ENCODE measurements at regions not wholly inside any gene's neighbourhood (a gene's known extent, or its start where the extent isn't known, plus 50 kb on each side); places are given as distances from the start of the nearest gene placed in this dataset.

- CTCF ChIA-PET: no interaction called here
Measured at GRCh38 chr20:6993511-6993910, 226.0 kb downstream of the BMP2 start.

GRCh38 chr20:6994452-6994851 is 227.0 kb downstream of the BMP2 start:
- Histone ChIP-seq H3K27ac (ENCODE audit: extremely low read depth, low read depth, low read length) (no peak overlapping the region), H3K36me3 (ENCODE audit: control insufficient read depth in 2 of 2, insufficient read depth in 1 of 2, low read length in 2 of 2) (no peaks in the 10 kb centered on the region), H3K4me3 (ENCODE audit: low read depth, low read length) (no peak overlapping the region), H3K4me1 (ENCODE audit: control insufficient read depth, insufficient read depth, low read length) (peaks cover 4% of the 10 kb centered on the region; the same call in 1 of the 2 replicates), H3K9me3 (ENCODE audit: control insufficient read depth, insufficient read depth, low read depth, low read length) (no peaks in the 10 kb centered on the region)
- ChIA-PET POLR2A (no interaction called here), CTCF (no interaction called here)
- TF ChIP-seq KLF8 (tag by site-specific recombination; IDR thresholded peaks at IDR 0.05) (no peak), ZNF488 (tag by site-specific recombination; IDR thresholded peaks at IDR 0.05) (no peak), ZNF16 (tag by site-specific recombination; IDR thresholded peaks at IDR 0.05; ENCODE audit: low read depth) (no peak), SP7 (tag by site-specific recombination; IDR thresholded peaks at IDR 0.05) (no peak), ZNF112 (tag by site-specific recombination; IDR thresholded peaks at IDR 0.05) (no peak), ZNF37A (tag by site-specific recombination; IDR thresholded peaks at IDR 0.05) (no peak), ZNF776 (tag by site-specific recombination; IDR thresholded peaks at IDR 0.05; ENCODE audit: borderline replicate concordance) (no peak), ZNF362 (tag by site-specific recombination; IDR thresholded peaks at IDR 0.05) (no peak), ZNF157 (tag by site-specific recombination; IDR thresholded peaks at IDR 0.05) (no peak), ZNF777 (tag by site-specific recombination; IDR thresholded peaks at IDR 0.05; ENCODE audit: borderline replicate concordance) (no peak), ZNF623 (tag by site-specific recombination; IDR thresholded peaks at IDR 0.05) (no peak), ZNF707 (tag by site-specific recombination; IDR thresholded peaks at IDR 0.05) (no peak), SP3 (tag by site-specific recombination; IDR thresholded peaks at IDR 0.05) (no peak)
- TF ChIP-seq, protein P1, sequence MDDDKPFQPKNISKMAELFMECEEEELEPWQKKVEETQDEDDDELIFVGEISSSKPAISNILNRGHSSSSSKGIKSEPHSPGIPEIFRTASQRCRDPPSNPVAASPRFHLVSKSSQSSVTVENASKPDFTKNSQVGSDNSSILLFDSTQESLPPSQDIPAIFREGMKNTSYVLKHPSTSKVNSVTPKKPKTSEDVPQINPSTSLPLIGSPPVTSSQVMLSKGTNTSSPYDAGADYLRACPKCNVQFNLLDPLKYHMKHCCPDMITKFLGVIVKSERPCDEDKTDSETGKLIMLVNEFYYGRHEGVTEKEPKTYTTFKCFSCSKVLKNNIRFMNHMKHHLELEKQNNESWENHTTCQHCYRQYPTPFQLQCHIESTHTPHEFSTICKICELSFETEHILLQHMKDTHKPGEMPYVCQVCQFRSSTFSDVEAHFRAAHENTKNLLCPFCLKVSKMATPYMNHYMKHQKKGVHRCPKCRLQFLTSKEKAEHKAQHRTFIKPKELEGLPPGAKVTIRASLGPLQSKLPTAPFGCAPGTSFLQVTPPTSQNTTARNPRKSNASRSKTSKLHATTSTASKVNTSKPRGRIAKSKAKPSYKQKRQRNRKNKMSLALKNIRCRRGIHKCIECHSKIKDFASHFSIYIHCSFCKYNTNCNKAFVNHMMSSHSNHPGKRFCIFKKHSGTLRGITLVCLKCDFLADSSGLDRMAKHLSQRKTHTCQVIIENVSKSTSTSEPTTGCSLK (tag by site-specific recombination; IDR thresholded peaks at IDR 0.05): no peak

More at GRCh38 chr20:6993511-6993910, 226.0 kb downstream of the BMP2 start:
- Histone ChIP-seq H3K9me3 (ENCODE audit: control insufficient read depth, insufficient read depth, low read depth, low read length) (no peaks in the 10 kb centered on the region), H3K36me3 (ENCODE audit: control insufficient read depth in 2 of 2, insufficient read depth in 1 of 2, low read length in 2 of 2) (no peaks in the 10 kb centered on the region), H3K4me3 (ENCODE audit: low read depth, low read length) (no peak overlapping the region), H3K4me1 (ENCODE audit: control insufficient read depth, insufficient read depth, low read length) (peaks cover 4% of the 10 kb centered on the region; the same call in 1 of the 2 replicates), H3K27ac (ENCODE audit: extremely low read depth, low read depth, low read length) (no peak overlapping the region)
- TF ChIP-seq ZNF16 (tag by site-specific recombination; IDR thresholded peaks at IDR 0.05; ENCODE audit: low read depth): no peak
- no peak for TF ChIP-seq ZNF510 (tag by site-specific recombination; IDR thresholded peaks at IDR 0.05; ENCODE audit: insufficient replicate concordance)
- no peak for TF ChIP-seq ZNF394 (tag by site-specific recombination; IDR thresholded peaks at IDR 0.05; ENCODE audit: borderline replicate concordance)
- no peak for TF ChIP-seq ZNF501 (tag by site-specific recombination; IDR thresholded peaks at IDR 0.05)
- TF ChIP-seq ZBTB48 (tag by site-specific recombination; IDR thresholded peaks at IDR 0.05): no peak
- no peak for TF ChIP-seq MZF1 (tag by site-specific recombination; IDR thresholded peaks at IDR 0.05; ENCODE audit: borderline replicate concordance)
- TF ChIP-seq ZNF274 (IDR thresholded peaks at IDR 0.05; ENCODE audit: low read length): no peak
- TF ChIP-seq ZNF274 (tag by site-specific recombination; IDR thresholded peaks at IDR 0.05; ENCODE audit: borderline replicate concordance): no peak
- no peak for TF ChIP-seq ZNF311 (tag by site-specific recombination; IDR thresholded peaks at IDR 0.05; ENCODE audit: borderline replicate concordance)
- no peak for TF ChIP-seq BCL11B (tag by site-specific recombination; IDR thresholded peaks at IDR 0.05; ENCODE audit: low read depth)
- TF ChIP-seq ZNF362 (tag by site-specific recombination; IDR thresholded peaks at IDR 0.05): no peak
- no peak for TF ChIP-seq ZNF623 (tag by site-specific recombination; IDR thresholded peaks at IDR 0.05)
- no peak for TF ChIP-seq ZNF133 (tag by site-specific recombination; IDR thresholded peaks at IDR 0.05)
- POLR2A ChIA-PET: no interaction called here
